Esophagus squamous epithelium (tissue), 5 donors: ENCODE measurements at regions not wholly inside any gene's neighbourhood (a gene's known extent, or its start where the extent isn't known, plus 50 kb on each side); places are given as distances from the start of the nearest gene placed in this dataset.

ENCODE experiments used
- DNase-seq: peaks from one replicate; lab custom pipeline; 2025; lab: John Stamatoyannopoulos, UW
- H3K27ac ChIP-seq, 4 donors: fragments of 200-600 bp; sonication (generic); one replicate each; pipeline ENCODE4 v1.5.1; 2016 to 2019; ENCODE audit warnings: mild to moderate bottlenecking in 1 of 4
- H3K27me3 ChIP-seq, 4 donors: fragments of 200-600 bp; sonication (generic); 1 replicate in 3 of 4; 2 replicates in 1 of 4; pipeline versions ENCODE4 v1.5.1 to v1.6.0; 2017 to 2021; ENCODE audit warnings: antibody characterized with exemption in 1 of 4
- H3K36me3 ChIP-seq, 3 donors: fragments of 200-600 bp; sonication (generic); one replicate each; pipeline ENCODE4 v1.5.1; 2016 to 2019
- H3K4me1 ChIP-seq, 3 donors: fragments of 200-600 bp; sonication (generic); one replicate each; pipeline ENCODE4 v1.5.1; 2017 to 2019
- H3K4me3 ChIP-seq, 4 donors: fragments of 200-600 bp; sonication (generic); 1 replicate in 3 of 4; 2 replicates in 1 of 4; pipeline ENCODE4 v1.5.1; 2016 to 2019; ENCODE audit warnings: mild to moderate bottlenecking in 2 of 4, moderate library complexity in 1 of 4
- H3K9me3 ChIP-seq, 3 donors: fragments of 200-600 bp; sonication (generic); one replicate each; pipeline ENCODE4 v1.5.1; 2016 to 2019
- CTCF ChIP-seq, 6 experiments: fragments of 450-650 bp in 4 of 6; fragments of 200-600 bp in 2 of 6; sonication (generic) in 2 of 6; IDR thresholded peaks; one replicate each; pipeline ENCODE4 v1.5.1; 2016 to 2019; ENCODE audit warnings: antibody characterized with exemption in 6 of 6, mild to moderate bottlenecking in 4 of 6, moderate library complexity in 4 of 6
- POLR2A ChIP-seq, 4 donors: fragments of 450-650 bp; IDR thresholded peaks; one replicate each; pipeline ENCODE4 v1.6.1; 2017; ENCODE audit warnings: antibody characterized with exemption in 4 of 4, mild to moderate bottlenecking in 4 of 4, moderate library complexity in 3 of 4
- WGBS, 2 donors: methylation state at CpG; one replicate each; pipeline ENCODE4 v1.1.5; 2018; 5-methylcytosine and 5-hydroxymethylcytosine counted together
- intact Hi-C: fragments of 100-400 bp; cut with DNase I; formaldehyde crosslinking; loops from one replicate; pipeline ENCODE4 v1.15.0; 2022
- donor health status: DM: yes; HTN: yes; CAD: no.

GRCh38 chr5:77935506-77936364, 159.6 kb upstream of the TBCA start:
- Histone ChIP-seq H3K36me3 (no peaks in the 10 kb centered on the region), H3K4me3 (no peak overlapping the region), H3K27me3 (peaks cover 0 to 26% (median 0%) of the 10 kb centered on the region in 4 donors), H3K4me1 (no peaks in the 10 kb centered on the region), H3K9me3 (no peaks in the 10 kb centered on the region), H3K27ac (no peak overlapping the region)
- intact Hi-C loops = no loop called here
- no peak for DNase-seq
- TF ChIP-seq POLR2A (IDR thresholded peaks at IDR 0.05) (no peak), CTCF (IDR thresholded peaks at IDR 0.05) (no peak)
- 68 to 73% methylated on average over 11 of the region's 11 CpGs for WGBS, 2 donors

- WGBS, 2 donors = 68 to 70% methylated on average over 9 of the region's 9 CpGs
- Histone ChIP-seq H3K4me1 (no peaks in the 10 kb centered on the region), H3K9me3 (no peaks in the 10 kb centered on the region), H3K27me3 (peaks cover 0 to 18% (median 0%) of the 10 kb centered on the region in 4 donors), H3K4me3 (no peak overlapping the region), H3K27ac (no peak overlapping the region), H3K36me3 (no peaks in the 10 kb centered on the region)
- DNase-seq = no peak
- TF ChIP-seq CTCF (IDR thresholded peaks at IDR 0.05) (no peak), POLR2A (IDR thresholded peaks at IDR 0.05) (no peak)
- intact Hi-C loops = no loop called here
Observed at GRCh38 chr5:77928776-77929300, 152.7 kb upstream of the TBCA start.

- no peaks in the 10 kb centered on the region for H3K4me1 ChIP-seq
- no peak for DNase-seq
- H3K27me3 ChIP-seq = peaks cover 0 to 26% (median 0%) of the 10 kb centered on the region in 4 donors
- no peak for TF ChIP-seq CTCF (IDR thresholded peaks at IDR 0.05)
- TF ChIP-seq POLR2A (IDR thresholded peaks at IDR 0.05) = no peak
- H3K27ac ChIP-seq = no peak overlapping the region
- H3K9me3 ChIP-seq = no peaks in the 10 kb centered on the region
- H3K36me3 ChIP-seq = no peaks in the 10 kb centered on the region
- no peak overlapping the region for H3K4me3 ChIP-seq
- WGBS, 2 donors = 79 to 82% methylated on average over 1 of the region's 1 CpG
- intact Hi-C loops = no loop called here
Observed at GRCh38 chr5:77926337-77926736, 150.2 kb upstream of the TBCA start.

- H3K4me3 ChIP-seq = no peak overlapping the region
- H3K9me3 ChIP-seq = no peaks in the 10 kb centered on the region
- H3K4me1 ChIP-seq = no peaks in the 10 kb centered on the region
- peaks cover 0 to 27% (median 0%) of the 10 kb centered on the region in 4 donors for H3K27me3 ChIP-seq
- WGBS, 2 donors = 85 to 87% methylated on average over 3 of the region's 3 CpGs
- no peak for TF ChIP-seq POLR2A (IDR thresholded peaks at IDR 0.05)
- no peaks in the 10 kb centered on the region for H3K36me3 ChIP-seq
- DNase-seq = no peak
- H3K27ac ChIP-seq = no peak overlapping the region
- intact Hi-C loops = no loop called here
Observed at GRCh38 chr5:77925503-77925902, 149.4 kb upstream of the TBCA start.

GRCh38 chr5:77924081-77924480, 147.9 kb upstream of the TBCA start:
- Histone ChIP-seq H3K36me3 (no peaks in the 10 kb centered on the region), H3K9me3 (no peaks in the 10 kb centered on the region), H3K4me1 (no peaks in the 10 kb centered on the region), H3K27ac (no peak overlapping the region), H3K27me3 (peaks cover 0 to 27% (median 0%) of the 10 kb centered on the region in 4 donors), H3K4me3 (no peak overlapping the region)
- TF ChIP-seq CTCF (IDR thresholded peaks at IDR 0.05) = no peak
- no peak for TF ChIP-seq POLR2A (IDR thresholded peaks at IDR 0.05)
- 25 to 62% methylated on average over 3 of the region's 3 CpGs for WGBS, 2 donors
- no peak for DNase-seq
- intact Hi-C loops = no loop called here
